Renal cortex interstitium (tissue), 11 donors: ENCODE measurements at regions not wholly inside any gene's neighbourhood (a gene's known extent, or its start where the extent isn't known, plus 50 kb on each side); places are given as distances from the start of the nearest gene placed in this dataset.

Experiments used
- DNase-seq, 11 donors: peaks; one replicate each; pipeline ENCODE4 v3.0.0-alpha.2; 2013; ENCODE audit warnings: low read depth in 9 of 11, low spot score in 4 of 11; ENCODE audit errors: extremely low read depth in 1 of 11

- no peak for DNase-seq
Observed at GRCh38 chr7:47669901-47670384, 88.0 kb upstream of the TNS3 start.

DNA sequence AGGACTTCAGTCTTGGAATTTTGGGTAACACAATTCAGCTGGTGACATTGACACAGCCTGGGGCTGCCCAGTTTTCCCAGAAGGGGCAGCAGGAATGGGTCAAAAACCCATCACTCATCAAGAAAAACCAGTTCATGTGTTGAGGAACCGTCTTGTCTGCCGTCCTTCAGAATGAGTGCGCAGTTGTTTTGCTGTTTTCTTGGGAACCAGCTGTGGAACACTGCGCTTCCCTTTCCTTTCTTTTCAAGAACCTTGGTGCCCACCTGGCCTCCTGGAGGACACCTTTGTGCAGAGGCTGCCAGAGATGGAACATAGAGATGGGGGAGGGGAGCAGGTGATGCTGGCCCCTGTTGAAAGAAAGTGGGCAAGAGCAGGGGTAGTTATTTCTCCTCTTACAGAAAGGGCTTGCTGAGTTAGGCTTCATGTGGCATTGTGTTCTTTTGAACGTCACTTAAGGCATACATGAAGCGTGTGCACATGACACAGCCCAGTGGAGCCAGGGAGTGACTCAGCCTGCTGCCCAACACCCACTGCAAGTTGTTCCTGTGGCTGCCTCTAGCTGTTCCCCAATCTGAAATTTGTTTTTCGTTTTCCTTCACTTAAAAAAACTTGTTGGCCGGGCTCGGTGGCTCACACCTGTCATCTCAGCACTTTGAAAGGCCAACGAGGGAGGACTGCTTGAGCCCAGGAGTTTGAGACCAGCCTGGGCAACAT lies 87.4 kb upstream of the TNS3 start:
- peak in 4 of 11 donors; percentile 44 to 53 (median 50) for DNase-seq

GRCh38 chr7:47666164-47666862 lies 84.4 kb upstream of the TNS3 start:
- no peak for DNase-seq

DNA sequence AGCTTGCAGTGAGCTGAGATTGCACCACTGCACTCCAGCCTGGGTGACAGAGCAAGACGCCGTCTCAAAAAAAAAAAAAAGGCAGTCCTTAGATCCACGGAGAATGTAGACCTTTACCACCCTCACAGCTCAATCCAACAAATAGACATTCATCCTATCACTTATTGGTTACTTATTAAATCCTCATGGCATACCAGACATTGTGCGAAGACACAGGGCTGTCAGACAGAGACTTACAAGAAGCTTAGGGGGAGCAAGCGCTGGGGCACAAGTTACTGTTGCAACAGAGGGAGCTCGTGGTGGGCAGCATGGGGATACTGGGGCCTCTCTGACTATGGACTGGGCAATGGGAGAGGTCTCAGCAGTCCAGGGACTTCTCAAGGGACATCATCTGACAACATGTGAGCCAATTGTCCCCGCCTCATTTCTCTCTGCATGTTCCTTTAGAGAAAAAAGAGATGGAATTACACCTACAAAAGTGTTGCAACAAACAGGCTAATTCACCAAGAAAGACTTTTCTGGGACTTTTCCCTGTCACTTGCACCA lies 82.8 kb upstream of the TNS3 start:
- DNase-seq = no peak

DNA sequence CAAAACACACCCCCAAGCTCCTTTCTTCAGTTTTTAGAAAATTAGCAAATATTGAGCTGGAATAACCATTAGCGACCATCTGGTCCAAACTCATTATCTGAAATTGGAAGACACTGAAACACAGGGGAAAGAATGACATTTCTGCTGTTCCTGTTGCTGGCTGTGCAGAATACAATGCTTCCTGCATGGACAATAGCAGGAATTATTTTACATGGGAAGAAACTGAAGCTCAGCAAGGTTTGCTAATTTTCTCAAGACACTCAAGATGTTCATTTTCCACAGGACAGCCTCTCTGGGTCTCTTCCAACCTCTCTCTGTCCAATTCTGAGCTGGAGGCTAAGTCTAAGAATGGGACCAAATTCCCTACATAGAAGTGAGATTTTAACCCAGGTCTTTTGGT lies 81.9 kb upstream of the TNS3 start:
- no peak for DNase-seq

DNA sequence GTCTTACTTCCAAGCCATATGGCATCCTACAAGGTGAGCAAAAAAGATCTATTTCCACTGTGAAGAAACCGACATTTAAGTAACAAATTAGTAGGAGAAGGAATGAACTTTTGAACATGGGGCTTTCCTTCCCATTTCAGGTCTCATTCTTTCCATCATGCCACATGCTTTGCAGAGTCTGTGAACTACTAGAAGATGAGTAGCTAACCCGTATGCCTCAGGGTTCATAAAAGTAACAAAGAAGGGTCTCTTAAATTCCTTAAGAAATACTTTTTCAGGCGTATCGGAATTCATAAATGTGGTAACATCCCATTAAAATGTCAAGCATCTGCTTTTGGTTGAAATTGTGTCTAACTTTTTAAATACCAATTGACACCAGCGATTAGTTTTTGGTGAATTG lies 81.3 kb upstream of the TNS3 start:
- no peak for DNase-seq

- no peak for DNase-seq
Observed at GRCh38 chr7:47661051-47661714, 79.3 kb upstream of the TNS3 start.

DNA sequence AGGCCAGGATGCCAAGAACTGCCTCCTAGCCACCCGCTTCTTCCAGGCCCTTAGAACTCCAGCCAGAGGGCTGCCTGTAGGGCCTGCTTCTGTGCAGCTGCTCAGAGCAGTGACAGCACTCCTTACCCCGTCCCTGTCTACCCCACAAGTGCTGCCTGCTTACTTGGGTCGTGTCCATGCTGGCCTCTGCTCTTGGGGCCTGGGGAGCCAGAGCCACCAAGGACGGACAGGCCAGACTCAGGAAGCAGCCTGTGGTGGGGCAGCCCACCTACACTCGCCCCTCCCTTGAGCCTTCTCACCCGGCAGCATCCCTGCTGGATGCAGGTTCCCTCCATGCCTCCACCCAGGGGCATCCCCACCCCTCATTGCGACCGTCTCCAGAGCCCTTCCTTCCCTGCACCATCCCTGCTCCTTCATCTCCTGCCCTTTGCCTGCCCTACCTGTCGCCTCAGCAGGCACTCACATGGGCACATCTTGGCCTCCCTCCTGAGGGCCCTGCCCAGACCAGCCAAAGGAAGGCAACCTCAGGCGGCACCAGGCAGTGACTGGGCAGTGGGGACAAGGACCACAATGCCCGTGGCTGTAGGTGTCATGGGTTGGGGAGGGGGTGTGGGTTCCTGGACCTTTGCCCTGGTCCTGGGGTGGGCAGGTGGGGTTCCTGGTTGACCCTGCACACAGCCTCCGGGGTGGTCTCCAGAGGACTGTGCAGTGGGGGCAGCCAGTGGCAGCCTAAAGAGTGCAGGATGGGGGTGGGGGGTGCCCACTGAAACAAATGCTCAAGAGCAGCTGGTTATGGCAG lies 78.0 kb upstream of the TNS3 start:
- DNase-seq = no peak

GRCh38 chr7:47658886-47659635 lies 77.2 kb upstream of the TNS3 start:
- no peak for DNase-seq

DNA sequence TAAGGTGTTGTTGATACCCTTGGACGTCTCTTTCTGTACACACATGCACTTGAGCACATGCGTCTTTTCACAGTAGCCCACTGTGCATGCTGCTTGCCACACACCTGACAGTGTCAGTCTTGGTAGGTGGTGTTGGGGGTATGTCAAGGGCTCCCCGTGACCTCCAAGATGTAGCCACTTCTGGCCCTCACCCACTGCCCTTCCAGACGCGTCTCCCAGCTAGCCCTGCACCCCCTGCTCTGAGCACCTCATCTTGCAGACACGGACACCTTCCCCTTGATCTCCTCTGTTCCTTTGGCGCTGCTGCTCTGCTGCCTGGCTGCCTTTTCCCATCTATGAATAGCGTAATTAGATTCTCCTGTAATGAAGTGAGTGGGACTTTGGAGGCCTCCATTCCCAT lies 75.2 kb upstream of the TNS3 start:
- DNase-seq = no peak

DNA sequence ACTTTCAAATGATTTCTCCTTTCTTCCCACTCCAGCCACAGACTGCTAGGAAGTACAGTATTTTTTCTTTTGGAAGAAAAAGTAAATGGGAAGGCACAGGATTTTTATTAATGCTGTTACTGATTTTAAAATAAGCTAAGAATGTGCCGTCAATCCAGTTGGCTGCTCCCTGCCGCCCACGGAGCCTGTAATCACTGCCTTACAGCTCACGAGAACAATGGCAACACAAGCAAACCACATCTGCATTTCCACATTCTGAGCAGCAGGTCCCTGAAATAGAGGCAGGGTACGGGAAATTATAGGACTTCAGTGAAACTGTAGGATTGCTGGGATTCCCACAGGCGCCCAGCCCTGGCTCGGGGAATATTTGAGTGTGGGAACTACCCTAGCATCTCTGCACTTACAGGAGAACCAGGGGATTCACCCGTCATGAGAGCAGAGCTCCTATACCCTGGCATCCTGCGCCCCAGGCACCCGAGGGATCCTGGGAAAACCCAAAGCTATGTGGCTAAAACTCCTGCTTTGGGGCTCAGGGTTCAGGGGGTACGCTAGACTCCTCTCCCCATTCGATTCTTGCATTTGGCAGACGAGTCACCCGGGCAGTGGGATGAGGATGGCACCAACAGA lies 72.9 kb upstream of the TNS3 start:
- DNase-seq = no peak

- DNase-seq = no peak
Observed at GRCh38 chr7:47653550-47654411, 71.9 kb upstream of the TNS3 start.

DNA sequence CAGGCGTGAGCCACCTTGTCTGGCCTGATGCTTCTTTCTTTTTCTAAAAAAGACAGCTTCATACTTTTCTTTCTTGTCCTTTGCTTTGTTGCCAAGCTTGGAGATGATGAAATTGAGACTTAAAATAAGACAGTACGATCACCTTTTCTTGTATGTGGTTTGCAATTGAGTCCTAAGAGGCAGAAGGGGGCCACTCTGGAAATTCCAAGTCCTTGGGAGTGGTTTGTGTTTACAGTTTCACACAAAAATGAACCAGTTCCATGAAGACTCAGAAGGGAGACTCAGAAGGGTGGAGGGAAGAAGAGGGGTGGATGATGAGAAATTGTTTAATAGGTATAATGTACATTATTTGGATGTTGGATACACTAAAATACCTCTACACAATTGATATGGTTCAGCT lies 70.7 kb upstream of the TNS3 start:
- DNase-seq = no peak

GRCh38 chr7:47651355-47652317 lies 69.7 kb upstream of the TNS3 start:
- DNase-seq = no peak

DNA sequence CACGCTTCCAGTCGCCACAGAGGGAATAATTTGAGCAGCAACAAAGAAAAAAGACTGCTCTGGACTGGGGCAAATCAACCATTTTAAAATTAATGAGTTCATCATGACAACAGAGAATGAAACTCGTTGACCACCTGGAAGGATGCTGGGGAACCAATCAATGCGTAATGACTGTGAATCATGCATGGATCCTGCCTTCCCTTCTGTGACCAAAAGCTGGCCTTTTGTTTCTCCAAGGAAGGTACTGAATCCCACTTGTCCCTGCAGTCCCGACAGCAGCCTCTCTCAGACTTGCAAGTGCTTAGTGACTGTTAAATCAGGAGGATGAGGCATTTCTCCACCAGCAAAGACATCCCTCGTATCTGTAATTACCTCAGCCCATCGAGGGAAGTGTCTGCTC lies 68.0 kb upstream of the TNS3 start:
- no peak for DNase-seq

- DNase-seq = no peak
Observed at GRCh38 chr7:47648275-47648925, 66.5 kb upstream of the TNS3 start.
